ENCODE measurements at regions not wholly inside any gene's neighbourhood (a gene's known extent, or its start where the extent isn't known, plus 50 kb on each side); places are given as distances from the start of the nearest gene placed in this dataset.

DNA sequence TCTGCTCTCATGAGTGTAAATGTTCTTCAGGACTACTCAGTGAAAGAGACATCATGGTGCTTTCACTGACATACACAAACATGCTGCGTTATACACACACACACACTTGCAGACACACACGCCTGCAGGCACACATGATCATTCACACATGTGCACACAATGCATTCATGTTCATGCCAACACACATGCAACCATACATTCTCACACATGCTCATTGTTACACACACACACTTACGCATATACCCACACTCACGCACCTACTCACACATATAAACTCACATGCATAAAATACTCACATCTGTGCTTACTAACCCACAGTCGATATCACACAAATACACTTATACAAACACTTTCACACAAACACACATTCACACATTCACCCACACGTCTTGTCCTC, 241.6 kb downstream of the LMX1A start:
- Histone ChIP-seq H3K9ac (replicated peaks; ENCODE audit: extremely low read depth, insufficient read depth, low read length) (no peak overlapping the region), H3K4me3 (replicated peaks in 1 of 3; ENCODE audit: insufficient read depth in 1 of 3, low read depth in 1 of 3, low read length in 3 of 3) (no peak overlapping the region), H2AFZ (ENCODE audit: low read depth, low read length) (no peak overlapping the region), H3K27me3 (ENCODE audit: control insufficient read depth in 2 of 2, insufficient read depth in 2 of 2, low read length in 2 of 2) (peaks cover 1 to 10% of the 10 kb centered on the region in 2 experiments), H3K9me1 (replicated peaks; ENCODE audit: control insufficient read depth, extremely low read depth, insufficient read depth, low read length) (no peaks in the 10 kb centered on the region), H3K4me2 (ENCODE audit: insufficient read depth, low read length) (no peak overlapping the region), H3K36me3 (ENCODE audit: control insufficient read depth in 2 of 2, extremely low read depth in 1 of 2, insufficient read depth in 2 of 2, low read length in 2 of 2) (no peaks in the 10 kb centered on the region), H3K9me3 (replicated peaks; ENCODE audit: control insufficient read depth, insufficient read depth, low read length) (no peaks in the 10 kb centered on the region), H3K27ac (ENCODE audit: insufficient read depth, low read depth, low read length) (no peak overlapping the region), H3K4me1 (ENCODE audit: control insufficient read depth, extremely low read depth, insufficient read depth, low read length) (no peaks in the 10 kb centered on the region), H4K20me1 (replicated peaks; ENCODE audit: control insufficient read depth, extremely low read depth, insufficient read depth, low read length) (no peaks in the 10 kb centered on the region), H3K79me2 (ENCODE audit: control insufficient read depth, insufficient read depth, low read length) (no peaks in the 10 kb centered on the region)
- DNase-seq (ENCODE audit: low read depth, low spot score) (no peak), FAIRE-seq (no peak)
- intact Hi-C loops (cut with micrococcal nuclease) (loop anchor here (2.0 kb wide), 2 partner anchors 30 to 252 kb away; no protein-coding TSS in a partner anchor), dilution Hi-C loops (cut with MboI; ENCODE audit: extremely low pct_ligation_motif_present, low sequenced_read_pairs) (no loop called here)
- ChIA-PET POLR2A (no interaction called here), CTCF (interaction anchor here (0.7 to 1.8 kb wide), 20 partner anchors 10 to 1719 kb away, joined by 3 to 22 read pairs (median 4); no protein-coding TSS in a partner anchor)
- BruUV-seq (replicated peaks) = no TSS peak
- TF ChIP-seq GATA2 (IDR thresholded peaks at IDR 0.05; ENCODE audit: insufficient read depth, insufficient read length, low read depth, low read length) (no peak), FOS (IDR thresholded peaks at IDR 0.05; ENCODE audit: borderline replicate concordance, insufficient read depth, low read length) (no peak)

DNA sequence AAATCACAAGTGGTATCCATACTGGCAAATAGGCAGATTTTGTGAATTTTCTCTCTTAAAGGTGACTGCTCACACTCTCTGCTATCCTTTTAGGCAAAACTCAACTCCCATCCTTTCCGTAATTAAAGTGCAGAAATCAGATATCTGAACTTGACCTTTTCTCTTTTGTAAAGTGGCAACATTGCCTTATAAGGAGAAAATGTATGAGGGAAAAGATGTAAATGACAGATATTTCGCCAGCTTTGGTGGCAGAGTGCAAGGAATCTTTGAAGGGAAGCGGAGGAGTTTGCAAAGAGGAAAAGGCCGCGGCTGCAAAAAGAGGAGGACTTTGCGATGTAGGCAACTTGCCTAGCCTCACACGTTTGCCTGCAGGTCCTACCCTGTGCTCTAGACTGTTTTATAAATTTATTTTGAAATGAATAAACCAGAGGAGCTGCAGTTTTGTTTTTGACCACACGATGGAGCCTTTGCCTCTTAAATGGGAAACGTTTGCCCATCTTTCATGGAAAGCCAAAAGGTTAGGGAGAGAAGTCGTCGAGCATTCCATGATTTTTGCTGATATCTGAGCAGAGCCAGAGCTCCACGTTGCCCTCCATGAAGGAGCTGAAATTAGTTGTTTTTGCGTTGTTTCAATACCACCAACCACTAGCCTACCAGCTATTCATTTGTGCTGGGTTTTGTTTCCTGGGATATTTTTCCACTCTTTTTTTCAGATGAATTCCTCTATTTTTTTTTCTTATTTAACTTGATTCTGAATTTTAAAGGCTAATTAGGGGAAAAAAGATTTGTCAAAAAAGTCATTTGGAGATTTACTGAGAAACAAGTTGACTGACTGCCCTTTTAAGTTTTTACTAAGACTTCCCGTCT, 242.3 kb downstream of the LMX1A start:
- CTCF ChIA-PET = interaction anchor here (0.7 to 1.8 kb wide), 22 partner anchors 9 to 1718 kb away, joined by 3 to 22 read pairs (median 4); no protein-coding TSS in a partner anchor
- no peak overlapping the region for H3K9ac ChIP-seq (replicated peaks; ENCODE audit: extremely low read depth, insufficient read depth, low read length)
- peak; percentile 48 for DNase-seq (ENCODE audit: low read depth, low spot score)
- intact Hi-C loops (cut with micrococcal nuclease) = loop anchor here (2.0 kb wide), 2 partner anchors 31 to 253 kb away; no protein-coding TSS in a partner anchor
- H3K27me3 ChIP-seq (ENCODE audit: control insufficient read depth in 2 of 2, insufficient read depth in 2 of 2, low read length in 2 of 2) = peaks cover 1 to 10% of the 10 kb centered on the region in 2 experiments
- POLR2A ChIA-PET = no interaction called here
- no peaks in the 10 kb centered on the region for H3K9me3 ChIP-seq (replicated peaks; ENCODE audit: control insufficient read depth, insufficient read depth, low read length)
- no peaks in the 10 kb centered on the region for H3K79me2 ChIP-seq (ENCODE audit: control insufficient read depth, insufficient read depth, low read length)
- no peak overlapping the region for H2AFZ ChIP-seq (ENCODE audit: low read depth, low read length)
- BruUV-seq (replicated peaks) = no TSS peak
- TF ChIP-seq FOS (IDR thresholded peaks at IDR 0.05; ENCODE audit: borderline replicate concordance, insufficient read depth, low read length) = no peak
- TF ChIP-seq, protein P1, sequence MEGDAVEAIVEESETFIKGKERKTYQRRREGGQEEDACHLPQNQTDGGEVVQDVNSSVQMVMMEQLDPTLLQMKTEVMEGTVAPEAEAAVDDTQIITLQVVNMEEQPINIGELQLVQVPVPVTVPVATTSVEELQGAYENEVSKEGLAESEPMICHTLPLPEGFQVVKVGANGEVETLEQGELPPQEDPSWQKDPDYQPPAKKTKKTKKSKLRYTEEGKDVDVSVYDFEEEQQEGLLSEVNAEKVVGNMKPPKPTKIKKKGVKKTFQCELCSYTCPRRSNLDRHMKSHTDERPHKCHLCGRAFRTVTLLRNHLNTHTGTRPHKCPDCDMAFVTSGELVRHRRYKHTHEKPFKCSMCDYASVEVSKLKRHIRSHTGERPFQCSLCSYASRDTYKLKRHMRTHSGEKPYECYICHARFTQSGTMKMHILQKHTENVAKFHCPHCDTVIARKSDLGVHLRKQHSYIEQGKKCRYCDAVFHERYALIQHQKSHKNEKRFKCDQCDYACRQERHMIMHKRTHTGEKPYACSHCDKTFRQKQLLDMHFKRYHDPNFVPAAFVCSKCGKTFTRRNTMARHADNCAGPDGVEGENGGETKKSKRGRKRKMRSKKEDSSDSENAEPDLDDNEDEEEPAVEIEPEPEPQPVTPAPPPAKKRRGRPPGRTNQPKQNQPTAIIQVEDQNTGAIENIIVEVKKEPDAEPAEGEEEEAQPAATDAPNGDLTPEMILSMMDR (IDR thresholded peaks at IDR 0.05; ENCODE audit: extremely low read depth in 1 of 2, insufficient read depth in 1 of 2, low read depth in 1 of 2, low read length in 2 of 2) = peak; percentile 56 to 68
- H3K27ac ChIP-seq (ENCODE audit: insufficient read depth, low read depth, low read length) = no peak overlapping the region
- no peak overlapping the region for H3K4me3 ChIP-seq (replicated peaks in 1 of 3; ENCODE audit: insufficient read depth in 1 of 3, low read depth in 1 of 3, low read length in 3 of 3)
- H3K36me3 ChIP-seq (ENCODE audit: control insufficient read depth in 2 of 2, extremely low read depth in 1 of 2, insufficient read depth in 2 of 2, low read length in 2 of 2) = no peaks in the 10 kb centered on the region
- no peak overlapping the region for H3K4me2 ChIP-seq (ENCODE audit: insufficient read depth, low read length)
- no peaks in the 10 kb centered on the region for H3K4me1 ChIP-seq (ENCODE audit: control insufficient read depth, extremely low read depth, insufficient read depth, low read length)
- H4K20me1 ChIP-seq (replicated peaks; ENCODE audit: control insufficient read depth, extremely low read depth, insufficient read depth, low read length) = no peaks in the 10 kb centered on the region
- dilution Hi-C loops (cut with MboI; ENCODE audit: extremely low pct_ligation_motif_present, low sequenced_read_pairs) = no loop called here
- H3K9me1 ChIP-seq (replicated peaks; ENCODE audit: control insufficient read depth, extremely low read depth, insufficient read depth, low read length) = no peaks in the 10 kb centered on the region
- FAIRE-seq = peak; percentile 78

Data from endothelial cell of umbilical vein (primary cell).